ENCODE measurements at regions not wholly inside any gene's neighbourhood (a gene's known extent, or its start where the extent isn't known, plus 50 kb on each side); places are given as distances from the start of the nearest gene placed in this dataset.

- 57% methylated on average over 5 of the region's 6 CpGs for WGBS (ENCODE audit: insufficient coverage, low coverage, low lambda C conversion rate, missing lambda C conversion rate)
- TF ChIP-seq POLR2A (IDR thresholded peaks at IDR 0.05): no peak
- no peak for TF ChIP-seq CTCF (IDR thresholded peaks at IDR 0.05)
- intact Hi-C loops (cut with DNase I): no loop called here
- no peak overlapping the region for H3K4me3 ChIP-seq
- H3K36me3 ChIP-seq: no peaks in the 10 kb centered on the region
- H3K27ac ChIP-seq: no peak overlapping the region
- no peak for DNase-seq
- no peaks in the 10 kb centered on the region for H3K4me1 ChIP-seq
- no peaks in the 10 kb centered on the region for H3K9me3 ChIP-seq
- ATAC-seq: no peak
- H3K27me3 ChIP-seq: no peaks in the 10 kb centered on the region
Observed at GRCh38 chr18:47422524-47422923, 171.1 kb upstream of the SKOR2 start.

- Histone ChIP-seq H3K4me1 (no peaks in the 10 kb centered on the region), H3K36me3 (no peaks in the 10 kb centered on the region), H3K4me3 (no peak overlapping the region), H3K27ac (no peak overlapping the region), H3K9me3 (no peaks in the 10 kb centered on the region), H3K27me3 (no peaks in the 10 kb centered on the region)
- 45% methylated on average over 4 of the region's 4 CpGs for WGBS (ENCODE audit: insufficient coverage, low coverage, low lambda C conversion rate, missing lambda C conversion rate)
- TF ChIP-seq CTCF (IDR thresholded peaks at IDR 0.05) (no peak), POLR2A (IDR thresholded peaks at IDR 0.05) (no peak)
- ATAC-seq (no peak), DNase-seq (no peak)
- intact Hi-C loops (cut with DNase I): no loop called here
Observed at GRCh38 chr18:47420130-47420529, 168.7 kb upstream of the SKOR2 start.

GRCh38 chr18:47418746-47419145 is 167.3 kb upstream of the SKOR2 start:
- H3K36me3 ChIP-seq: no peaks in the 10 kb centered on the region
- DNase-seq: no peak
- H3K4me3 ChIP-seq: no peak overlapping the region
- WGBS (ENCODE audit: insufficient coverage, low coverage, low lambda C conversion rate, missing lambda C conversion rate): 55% methylated on average over 3 of the region's 3 CpGs
- no peak for ATAC-seq
- H3K27me3 ChIP-seq: no peaks in the 10 kb centered on the region
- TF ChIP-seq CTCF (IDR thresholded peaks at IDR 0.05) (no peak), POLR2A (IDR thresholded peaks at IDR 0.05) (no peak)
- H3K27ac ChIP-seq: no peak overlapping the region
- no peaks in the 10 kb centered on the region for H3K9me3 ChIP-seq
- intact Hi-C loops (cut with DNase I): no loop called here
- H3K4me1 ChIP-seq: no peaks in the 10 kb centered on the region

GRCh38 chr18:47417807-47418206 is 166.3 kb upstream of the SKOR2 start:
- intact Hi-C loops (cut with DNase I): no loop called here
- H3K27me3 ChIP-seq: no peaks in the 10 kb centered on the region
- TF ChIP-seq POLR2A (IDR thresholded peaks at IDR 0.05): no peak
- no peak for TF ChIP-seq CTCF (IDR thresholded peaks at IDR 0.05)
- DNase-seq (no peak), ATAC-seq (no peak)
- H3K27ac ChIP-seq: no peak overlapping the region
- no peaks in the 10 kb centered on the region for H3K36me3 ChIP-seq
- 40% methylated on average over 2 of the region's 2 CpGs for WGBS (ENCODE audit: insufficient coverage, low coverage, low lambda C conversion rate, missing lambda C conversion rate)
- no peak overlapping the region for H3K4me3 ChIP-seq
- H3K9me3 ChIP-seq: no peaks in the 10 kb centered on the region
- H3K4me1 ChIP-seq: no peaks in the 10 kb centered on the region

GRCh38 chr18:47415881-47416280 is 164.4 kb upstream of the SKOR2 start:
- H3K27me3 ChIP-seq: no peaks in the 10 kb centered on the region
- intact Hi-C loops (cut with DNase I): no loop called here
- no peak overlapping the region for H3K27ac ChIP-seq
- H3K9me3 ChIP-seq: no peaks in the 10 kb centered on the region
- no peaks in the 10 kb centered on the region for H3K36me3 ChIP-seq
- 32% methylated on average over 4 of the region's 4 CpGs for WGBS (ENCODE audit: insufficient coverage, low coverage, low lambda C conversion rate, missing lambda C conversion rate)
- H3K4me3 ChIP-seq: no peak overlapping the region
- no peak for TF ChIP-seq CTCF (IDR thresholded peaks at IDR 0.05)
- ATAC-seq (no peak), DNase-seq (no peak)
- no peaks in the 10 kb centered on the region for H3K4me1 ChIP-seq

All from right lobe of liver (tissue), 6 donors.